ENCODE measurements at regions not wholly inside any gene's neighbourhood (a gene's known extent, or its start where the extent isn't known, plus 50 kb on each side); places are given as distances from the start of the nearest gene placed in this dataset.

DNA sequence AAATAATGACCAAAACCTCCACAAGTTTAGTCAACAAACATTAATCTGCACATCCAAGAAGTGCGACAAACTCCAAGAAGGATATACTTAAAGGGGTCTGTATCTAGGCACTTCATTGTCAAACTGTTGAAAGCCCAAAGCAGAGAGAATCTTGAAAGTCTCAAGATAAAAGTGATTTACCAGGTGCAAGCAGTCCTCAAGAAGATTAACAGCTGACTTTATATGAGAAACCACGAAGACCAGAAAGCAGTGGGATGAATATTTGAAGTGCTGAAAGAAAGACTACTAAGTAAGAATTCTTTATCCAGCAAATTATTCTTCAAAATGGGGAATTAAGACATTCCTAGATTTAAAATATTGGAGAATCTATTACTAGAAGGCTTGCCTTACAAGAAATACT is 58.4 kb upstream of the BLCAP start:
- TF ChIP-seq, protein P1, sequence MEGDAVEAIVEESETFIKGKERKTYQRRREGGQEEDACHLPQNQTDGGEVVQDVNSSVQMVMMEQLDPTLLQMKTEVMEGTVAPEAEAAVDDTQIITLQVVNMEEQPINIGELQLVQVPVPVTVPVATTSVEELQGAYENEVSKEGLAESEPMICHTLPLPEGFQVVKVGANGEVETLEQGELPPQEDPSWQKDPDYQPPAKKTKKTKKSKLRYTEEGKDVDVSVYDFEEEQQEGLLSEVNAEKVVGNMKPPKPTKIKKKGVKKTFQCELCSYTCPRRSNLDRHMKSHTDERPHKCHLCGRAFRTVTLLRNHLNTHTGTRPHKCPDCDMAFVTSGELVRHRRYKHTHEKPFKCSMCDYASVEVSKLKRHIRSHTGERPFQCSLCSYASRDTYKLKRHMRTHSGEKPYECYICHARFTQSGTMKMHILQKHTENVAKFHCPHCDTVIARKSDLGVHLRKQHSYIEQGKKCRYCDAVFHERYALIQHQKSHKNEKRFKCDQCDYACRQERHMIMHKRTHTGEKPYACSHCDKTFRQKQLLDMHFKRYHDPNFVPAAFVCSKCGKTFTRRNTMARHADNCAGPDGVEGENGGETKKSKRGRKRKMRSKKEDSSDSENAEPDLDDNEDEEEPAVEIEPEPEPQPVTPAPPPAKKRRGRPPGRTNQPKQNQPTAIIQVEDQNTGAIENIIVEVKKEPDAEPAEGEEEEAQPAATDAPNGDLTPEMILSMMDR (IDR thresholded peaks at IDR 0.05; ENCODE audit: control extremely low read depth in 1 of 3, insufficient read depth in 1 of 3, low read depth in 1 of 3, low read length in 3 of 3): no peak
- no peak for TF ChIP-seq ASH2L (IDR thresholded peaks at IDR 0.05; ENCODE audit: low read length)
- no peak for TF ChIP-seq EZH2 (IDR thresholded peaks at IDR 0.05; ENCODE audit: low read depth, low read length, severe bottlenecking)
- TF ChIP-seq HDAC6 (IDR thresholded peaks at IDR 0.05; ENCODE audit: low read depth, low read length): no peak
- TF ChIP-seq POLR2A (IDR thresholded peaks at IDR 0.05; ENCODE audit: control extremely low read depth in 1 of 2, low read depth in 2 of 2, low read length in 2 of 2): no peak
- TF ChIP-seq PHF8 (conservative IDR thresholded peaks at IDR 0.05; ENCODE audit: low read depth, low read length): no peak
- no peak for TF ChIP-seq EP300 (IDR thresholded peaks at IDR 0.05; ENCODE audit: borderline replicate concordance in 1 of 2, low read depth in 2 of 2, low read length in 2 of 2)
- TF ChIP-seq TAF1 (IDR thresholded peaks at IDR 0.05; ENCODE audit: low read depth, low read length): no peak
- TF ChIP-seq FOSL1 (IDR thresholded peaks at IDR 0.05; ENCODE audit: insufficient read depth, low read depth, low read length): no peak

Data from H1 (cell line).